ENCODE measurements at regions not wholly inside any gene's neighbourhood (a gene's known extent, or its start where the extent isn't known, plus 50 kb on each side); places are given as distances from the start of the nearest gene placed in this dataset.

DNA sequence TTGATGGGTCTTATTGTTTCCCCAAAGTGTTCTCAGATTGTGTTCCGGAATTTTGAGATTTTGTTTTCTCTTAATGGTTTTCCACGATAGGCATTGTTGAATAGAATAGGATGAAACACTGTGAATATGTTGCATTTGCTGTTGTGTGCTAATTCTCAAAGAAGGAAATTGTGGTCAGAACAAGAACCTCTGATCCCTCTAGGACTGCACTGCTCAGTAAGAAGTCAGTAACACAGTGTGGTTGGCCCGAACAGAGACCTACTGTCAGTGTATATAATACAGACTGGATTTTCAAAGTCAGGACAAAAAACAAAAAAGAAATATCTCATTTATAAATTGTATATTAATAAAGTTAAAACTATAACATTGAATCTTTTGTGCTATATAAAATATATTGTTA is 494.8 kb downstream of the MAT2B start:
- POLR2A ChIA-PET, result no interaction called here
- Mint-ChIP-seq H3K36me3 (no peaks in the 10 kb centered on the region), H3K4me1 (peaks cover 2% of the 10 kb centered on the region), H3K9me3 (no peaks in the 10 kb centered on the region), H3K27me3 (no peaks in the 10 kb centered on the region), H3K27ac (no peak overlapping the region), H3K4me3 (no peak overlapping the region)
- no peak for ATAC-seq (ENCODE audit: low read depth)
- no peak for DNase-seq

GRCh38 chr5:164000819-164001218 is 495.4 kb downstream of the MAT2B start:
- no peaks in the 10 kb centered on the region for H3K9me3 Mint-ChIP-seq
- POLR2A ChIA-PET, result no interaction called here
- DNase-seq, result no peak

DNA sequence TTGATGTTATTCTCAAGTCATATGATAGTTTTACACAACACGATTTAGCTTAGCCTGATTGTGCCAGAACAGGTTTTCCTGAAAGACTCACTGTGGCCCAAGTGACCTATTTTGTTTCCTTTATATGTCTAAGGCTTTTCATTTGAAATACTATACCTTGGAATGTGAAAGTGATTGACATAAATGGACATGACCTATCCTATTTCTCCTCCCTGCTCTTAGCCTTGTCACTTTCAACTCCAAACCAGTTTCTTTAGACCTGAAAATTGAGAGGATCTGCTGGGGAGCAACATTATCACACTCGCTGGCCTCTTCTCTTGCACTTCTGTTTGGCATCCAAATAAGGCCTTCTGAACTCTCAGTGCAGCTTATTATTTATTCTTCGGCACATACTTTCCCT is 496.8 kb downstream of the MAT2B start:
- POLR2A ChIA-PET, result no interaction called here
- DNase-seq, result no peak
- Mint-ChIP-seq H3K36me3 (no peaks in the 10 kb centered on the region), H3K4me3 (no peak overlapping the region), H3K9me3 (no peaks in the 10 kb centered on the region), H3K4me1 (peaks cover 2% of the 10 kb centered on the region), H3K27me3 (no peaks in the 10 kb centered on the region), H3K27ac (no peak overlapping the region)
- ATAC-seq (ENCODE audit: low read depth), result no peak

More at GRCh38 chr5:164000819-164001218, 495.4 kb downstream of the MAT2B start:
- peaks cover 2% of the 10 kb centered on the region for H3K4me1 Mint-ChIP-seq
- H3K27ac Mint-ChIP-seq, result no peak overlapping the region
- H3K4me3 Mint-ChIP-seq, result no peak overlapping the region
- H3K36me3 Mint-ChIP-seq, result no peaks in the 10 kb centered on the region
- no peaks in the 10 kb centered on the region for H3K27me3 Mint-ChIP-seq
- ATAC-seq (ENCODE audit: low read depth), result no peak

DNA sequence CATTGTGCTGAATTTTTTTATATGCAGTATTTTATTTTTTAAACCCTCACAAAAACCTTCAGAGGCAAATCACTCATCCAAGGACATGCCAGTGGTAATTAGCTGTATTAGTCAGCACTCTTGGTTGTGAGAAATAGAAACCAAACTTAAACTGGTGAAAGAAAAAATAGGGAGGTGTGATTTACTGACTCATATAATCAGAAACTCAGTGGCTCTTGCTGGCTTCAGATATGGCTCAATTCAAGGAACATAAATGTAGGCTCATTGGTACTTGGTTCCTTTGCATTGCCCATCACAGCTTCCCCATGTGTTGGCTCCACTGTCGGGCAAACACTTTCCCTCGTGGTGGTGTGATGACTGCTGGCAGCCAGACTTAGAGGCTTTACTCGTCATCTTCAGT is 497.2 kb downstream of the MAT2B start:
- H3K9me3 Mint-ChIP-seq, result no peaks in the 10 kb centered on the region
- no peak overlapping the region for H3K4me3 Mint-ChIP-seq
- H3K4me1 Mint-ChIP-seq, result peaks cover 2% of the 10 kb centered on the region
- POLR2A ChIA-PET, result no interaction called here
- DNase-seq (no peak), ATAC-seq (ENCODE audit: low read depth) (no peak)
- no peak overlapping the region for H3K27ac Mint-ChIP-seq
- no peaks in the 10 kb centered on the region for H3K36me3 Mint-ChIP-seq
- no peaks in the 10 kb centered on the region for H3K27me3 Mint-ChIP-seq

GRCh38 chr5:164005071-164005470 is 499.7 kb downstream of the MAT2B start:
- DNase-seq (no peak), ATAC-seq (ENCODE audit: low read depth) (no peak)
- Mint-ChIP-seq H3K4me3 (no peak overlapping the region), H3K27ac (no peak overlapping the region), H3K4me1 (peaks cover 2% of the 10 kb centered on the region), H3K9me3 (no peaks in the 10 kb centered on the region), H3K27me3 (no peaks in the 10 kb centered on the region), H3K36me3 (no peaks in the 10 kb centered on the region)
- POLR2A ChIA-PET, result no interaction called here

- no peak overlapping the region for H3K27ac Mint-ChIP-seq
- POLR2A ChIA-PET, result no interaction called here
- no peaks in the 10 kb centered on the region for H3K36me3 Mint-ChIP-seq
- H3K4me3 Mint-ChIP-seq, result no peak overlapping the region
- no peak for DNase-seq
- H3K4me1 Mint-ChIP-seq, result no peaks in the 10 kb centered on the region
- H3K27me3 Mint-ChIP-seq, result no peaks in the 10 kb centered on the region
- no peaks in the 10 kb centered on the region for H3K9me3 Mint-ChIP-seq
- ATAC-seq (ENCODE audit: low read depth), result no peak
These were observed 501.6 kb downstream of the MAT2B start for GRCh38 chr5:164007064-164007463.

DNA sequence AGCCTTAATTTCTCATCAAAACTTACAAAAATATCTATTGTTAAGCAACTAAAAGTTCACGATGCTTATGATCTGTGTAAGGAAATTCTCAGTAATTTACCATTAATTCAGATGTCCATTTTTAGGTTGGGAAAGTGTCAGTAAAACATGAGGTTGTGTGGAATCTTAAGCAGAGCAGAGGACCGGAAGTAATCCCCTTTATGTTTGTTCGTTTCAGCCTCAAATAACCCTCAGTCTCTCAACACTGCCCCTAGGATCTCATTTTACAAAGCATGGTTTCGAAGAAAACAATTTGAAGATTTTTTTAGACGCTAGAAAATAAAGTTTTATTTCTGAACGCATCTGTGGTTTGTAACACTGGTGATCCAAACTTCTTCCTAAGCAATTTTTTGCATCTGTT is 504.2 kb downstream of the MAT2B start:
- ATAC-seq (ENCODE audit: low read depth) (no peak), DNase-seq (no peak)
- H3K4me1 Mint-ChIP-seq, result no peaks in the 10 kb centered on the region
- POLR2A ChIA-PET, result no interaction called here
- no peak overlapping the region for H3K27ac Mint-ChIP-seq
- no peak overlapping the region for H3K4me3 Mint-ChIP-seq
- H3K27me3 Mint-ChIP-seq, result no peaks in the 10 kb centered on the region
- H3K36me3 Mint-ChIP-seq, result no peaks in the 10 kb centered on the region
- H3K9me3 Mint-ChIP-seq, result no peaks in the 10 kb centered on the region

GRCh38 chr5:164010900-164011299 is 505.5 kb downstream of the MAT2B start:
- Mint-ChIP-seq H3K4me3 (no peak overlapping the region), H3K9me3 (no peaks in the 10 kb centered on the region), H3K27me3 (no peaks in the 10 kb centered on the region), H3K4me1 (no peaks in the 10 kb centered on the region), H3K27ac (no peak overlapping the region), H3K36me3 (no peaks in the 10 kb centered on the region)
- POLR2A ChIA-PET, result no interaction called here
- ATAC-seq (ENCODE audit: low read depth) (no peak), DNase-seq (no peak)

- Mint-ChIP-seq H3K27ac (no peak overlapping the region), H3K9me3 (no peaks in the 10 kb centered on the region), H3K4me3 (no peak overlapping the region), H3K27me3 (no peaks in the 10 kb centered on the region), H3K4me1 (no peaks in the 10 kb centered on the region), H3K36me3 (no peaks in the 10 kb centered on the region)
- DNase-seq, result no peak
- POLR2A ChIA-PET, result no interaction called here
- no peak for ATAC-seq (ENCODE audit: low read depth)
These were observed 507.0 kb downstream of the MAT2B start for GRCh38 chr5:164012371-164012770.

- Mint-ChIP-seq H3K27ac (no peak overlapping the region), H3K9me3 (no peaks in the 10 kb centered on the region), H3K4me3 (no peak overlapping the region), H3K27me3 (no peaks in the 10 kb centered on the region), H3K36me3 (no peaks in the 10 kb centered on the region), H3K4me1 (no peaks in the 10 kb centered on the region)
- POLR2A ChIA-PET, result no interaction called here
- DNase-seq, result no peak
- no peak for ATAC-seq (ENCODE audit: low read depth)
These were observed 507.8 kb downstream of the MAT2B start for GRCh38 chr5:164013077-164013670.

- no peak overlapping the region for H3K4me3 Mint-ChIP-seq
- POLR2A ChIA-PET, result no interaction called here
- H3K4me1 Mint-ChIP-seq, result no peaks in the 10 kb centered on the region
- no peak overlapping the region for H3K27ac Mint-ChIP-seq
- no peak for ATAC-seq (ENCODE audit: low read depth)
- DNase-seq, result no peak
- no peaks in the 10 kb centered on the region for H3K27me3 Mint-ChIP-seq
- H3K9me3 Mint-ChIP-seq, result no peaks in the 10 kb centered on the region
- H3K36me3 Mint-ChIP-seq, result no peaks in the 10 kb centered on the region
These were observed 514.7 kb downstream of the MAT2B start for GRCh38 chr5:164020116-164020515.

DNA sequence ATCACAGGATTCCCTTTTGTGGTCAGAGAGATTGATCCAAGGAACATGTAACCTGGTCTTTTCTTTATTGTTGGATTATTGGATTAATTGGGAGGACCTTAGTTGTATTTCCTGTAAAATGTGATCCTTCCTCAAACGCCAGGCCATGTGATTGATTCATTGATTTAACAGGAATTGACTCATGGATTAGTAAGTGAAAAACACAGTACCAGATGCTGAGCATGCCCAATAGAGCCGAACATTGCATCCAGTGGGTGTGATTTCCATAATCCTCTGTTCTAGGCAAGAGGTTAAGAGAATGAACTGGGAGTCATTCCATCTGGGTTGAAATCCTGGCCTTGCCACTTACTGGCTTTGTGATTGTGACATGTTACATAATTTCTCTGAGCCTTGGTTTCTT is 522.3 kb downstream of the MAT2B start:
- Mint-ChIP-seq H3K4me1 (no peaks in the 10 kb centered on the region), H3K9me3 (no peaks in the 10 kb centered on the region), H3K27me3 (no peaks in the 10 kb centered on the region), H3K36me3 (no peaks in the 10 kb centered on the region), H3K27ac (no peak overlapping the region), H3K4me3 (no peak overlapping the region)
- POLR2A ChIA-PET, result no interaction called here
- DNase-seq, result no peak
- ATAC-seq (ENCODE audit: low read depth), result no peak

GRCh38 chr5:164038128-164038783 is 532.8 kb downstream of the MAT2B start:
- Mint-ChIP-seq H3K27ac (no peak overlapping the region), H3K36me3 (no peaks in the 10 kb centered on the region), H3K4me3 (no peak overlapping the region), H3K27me3 (no peaks in the 10 kb centered on the region), H3K9me3 (no peaks in the 10 kb centered on the region), H3K4me1 (no peaks in the 10 kb centered on the region)
- DNase-seq, result no peak
- no peak for ATAC-seq (ENCODE audit: low read depth)
- POLR2A ChIA-PET, result no interaction called here

DNA sequence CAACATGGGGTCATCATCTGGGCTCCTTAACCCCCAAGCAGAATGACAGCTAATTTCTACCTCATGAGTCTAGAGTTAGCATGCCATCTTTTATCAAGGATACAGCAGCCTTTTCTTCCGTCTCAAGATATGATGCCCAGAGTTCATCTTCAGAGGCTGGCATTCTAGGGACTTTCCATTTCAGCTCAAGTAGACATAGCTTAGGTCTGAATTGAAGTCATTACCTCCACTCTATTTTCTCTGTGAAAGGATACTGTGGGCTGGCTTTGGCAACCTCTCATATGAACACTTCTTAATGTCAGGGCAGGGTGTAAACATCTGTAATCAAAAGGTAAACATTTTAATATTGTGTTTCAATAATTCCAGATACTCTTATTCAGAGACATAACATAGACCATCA is 535.7 kb downstream of the MAT2B start:
- no peaks in the 10 kb centered on the region for H3K36me3 Mint-ChIP-seq
- POLR2A ChIA-PET, result no interaction called here
- no peaks in the 10 kb centered on the region for H3K9me3 Mint-ChIP-seq
- H3K4me1 Mint-ChIP-seq, result no peaks in the 10 kb centered on the region
- no peaks in the 10 kb centered on the region for H3K27me3 Mint-ChIP-seq
- H3K27ac Mint-ChIP-seq, result no peak overlapping the region
- H3K4me3 Mint-ChIP-seq, result no peak overlapping the region
- no peak for ATAC-seq (ENCODE audit: low read depth)
- DNase-seq, result no peak

Data from activated naive CD8-positive, alpha-beta T cell treated with anti-CD3 and anti-CD28 coated beads, Interleukin-2, amount 10 ng/mL, durations not matched to agents 7 days and 5 days (primary cell).